Neuron (in vitro differentiated cells): ENCODE measurements at regions not wholly inside any gene's neighbourhood (a gene's known extent, or its start where the extent isn't known, plus 50 kb on each side); places are given as distances from the start of the nearest gene placed in this dataset.

Source experiments
- H2AFZ ChIP-seq: one replicate; pipeline ENCODE4 v1.6.1; 2013; ENCODE audit warnings: low read depth, mild to moderate bottlenecking, inconsistent platforms, low read length, moderate library complexity
- H3K27me3 ChIP-seq: one replicate; pipeline ENCODE4 v1.6.1; 2013; ENCODE audit warnings: low read length; ENCODE audit not compliant: insufficient read depth
- H3K36me3 ChIP-seq: one replicate; pipeline ENCODE4 v1.6.1; 2013; ENCODE audit warnings: low read length; ENCODE audit not compliant: insufficient read depth
- H3K4me1 ChIP-seq: one replicate; pipeline ENCODE4 v1.6.1; 2013; ENCODE audit warnings: low read length; ENCODE audit not compliant: insufficient read depth
- H3K4me3 ChIP-seq: 2 replicates; pipeline ENCODE4 v1.5.1; 2013; ENCODE audit warnings: mild to moderate bottlenecking, low read length, moderate library complexity
- H3K9me3 ChIP-seq: one replicate; pipeline ENCODE4 v1.6.1; 2013; ENCODE audit warnings: low read length

DNA sequence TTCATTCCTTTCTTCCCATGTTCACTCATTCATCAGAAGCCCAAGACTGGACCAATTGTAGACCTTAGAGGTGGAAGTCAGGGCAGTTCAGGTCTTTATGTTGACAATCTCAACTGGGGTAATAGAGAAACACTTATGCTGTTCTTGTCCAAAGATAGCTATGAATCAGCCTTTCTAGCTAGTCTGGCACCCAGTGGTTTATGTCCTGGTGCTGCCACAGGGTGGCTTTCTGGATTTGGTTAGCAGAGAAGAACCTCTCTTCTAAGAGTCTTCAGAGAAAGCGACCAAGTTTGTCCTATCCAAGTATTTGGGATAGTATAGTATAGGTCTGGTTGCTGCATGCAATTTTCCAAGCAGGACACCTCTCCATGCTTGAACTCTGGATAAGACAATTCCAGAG lies 83.3 kb downstream of the NOG start:
- Histone ChIP-seq H3K4me3 (no peak overlapping the region), H3K4me1 (peaks cover 4% of the 10 kb centered on the region), H3K36me3 (no peaks in the 10 kb centered on the region), H3K27me3 (peaks cover 36% of the 10 kb centered on the region), H2AFZ (no peak overlapping the region), H3K9me3 (no peaks in the 10 kb centered on the region)

- Histone ChIP-seq H3K27me3 (peaks cover 39% of the 10 kb centered on the region), H3K36me3 (no peaks in the 10 kb centered on the region), H3K4me3 (peak overlapping the region; percentile 39), H3K4me1 (peaks cover 4% of the 10 kb centered on the region), H3K9me3 (no peaks in the 10 kb centered on the region), H2AFZ (peak overlapping the region; percentile 49)
Observed at GRCh38 chr17:56678249-56679114, 85.0 kb downstream of the NOG start.

- no peaks in the 10 kb centered on the region for H3K9me3 ChIP-seq
- H3K36me3 ChIP-seq, result no peaks in the 10 kb centered on the region
- H3K27me3 ChIP-seq, result peaks cover 39% of the 10 kb centered on the region
- H2AFZ ChIP-seq, result peak overlapping the region; percentile 49
- peak overlapping the region; percentile 39 for H3K4me3 ChIP-seq
- peaks cover 4% of the 10 kb centered on the region for H3K4me1 ChIP-seq
Observed at GRCh38 chr17:56679115-56679776, 85.7 kb downstream of the NOG start.

DNA sequence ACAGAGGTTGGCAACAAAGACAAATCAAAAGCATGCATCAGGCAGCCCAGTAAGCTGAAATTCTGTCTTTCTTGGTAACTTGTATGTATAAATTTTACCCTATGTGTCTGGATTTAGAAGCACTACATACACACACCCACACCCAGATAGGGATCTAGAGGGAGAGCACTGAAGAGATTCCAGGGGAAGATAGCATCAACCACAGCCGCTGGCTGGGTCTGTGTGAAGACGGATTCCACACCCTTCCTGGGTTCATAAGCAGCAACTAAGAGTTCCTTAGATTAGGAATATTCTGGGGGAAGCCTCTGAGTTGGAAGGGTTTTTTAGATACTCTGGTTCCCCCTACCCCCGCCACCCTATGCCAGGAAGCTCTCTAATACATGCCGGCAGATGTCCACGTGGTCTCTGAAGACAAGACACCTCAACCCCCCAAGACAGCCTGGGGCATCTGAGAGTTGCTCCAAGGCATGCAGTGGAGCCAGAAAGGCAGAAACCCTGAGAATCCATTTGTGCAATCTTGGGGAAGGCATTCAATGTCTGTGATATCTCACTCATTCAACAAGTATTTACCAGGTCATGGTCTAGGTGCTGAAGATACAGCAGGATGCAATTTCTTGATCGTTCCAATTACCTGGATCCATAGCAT lies 86.4 kb downstream of the NOG start:
- Histone ChIP-seq H3K9me3 (no peaks in the 10 kb centered on the region), H3K36me3 (no peaks in the 10 kb centered on the region), H3K27me3 (peaks cover 39% of the 10 kb centered on the region), H3K4me3 (no peak overlapping the region), H3K4me1 (peaks cover 4% of the 10 kb centered on the region), H2AFZ (no peak overlapping the region)

- H3K9me3 ChIP-seq, result no peaks in the 10 kb centered on the region
- H3K36me3 ChIP-seq, result no peaks in the 10 kb centered on the region
- H3K4me3 ChIP-seq, result no peak overlapping the region
- H3K27me3 ChIP-seq, result peaks cover 36% of the 10 kb centered on the region
- H3K4me1 ChIP-seq, result peaks cover 4% of the 10 kb centered on the region
- H2AFZ ChIP-seq, result no peak overlapping the region
Observed at GRCh38 chr17:56680676-56681075, 87.2 kb downstream of the NOG start.

- H3K36me3 ChIP-seq, result no peaks in the 10 kb centered on the region
- peaks cover 4% of the 10 kb centered on the region for H3K4me1 ChIP-seq
- H3K9me3 ChIP-seq, result no peaks in the 10 kb centered on the region
- no peak overlapping the region for H2AFZ ChIP-seq
- no peak overlapping the region for H3K4me3 ChIP-seq
- peaks cover 33% of the 10 kb centered on the region for H3K27me3 ChIP-seq
Observed at GRCh38 chr17:56681561-56682266, 88.2 kb downstream of the NOG start.

DNA sequence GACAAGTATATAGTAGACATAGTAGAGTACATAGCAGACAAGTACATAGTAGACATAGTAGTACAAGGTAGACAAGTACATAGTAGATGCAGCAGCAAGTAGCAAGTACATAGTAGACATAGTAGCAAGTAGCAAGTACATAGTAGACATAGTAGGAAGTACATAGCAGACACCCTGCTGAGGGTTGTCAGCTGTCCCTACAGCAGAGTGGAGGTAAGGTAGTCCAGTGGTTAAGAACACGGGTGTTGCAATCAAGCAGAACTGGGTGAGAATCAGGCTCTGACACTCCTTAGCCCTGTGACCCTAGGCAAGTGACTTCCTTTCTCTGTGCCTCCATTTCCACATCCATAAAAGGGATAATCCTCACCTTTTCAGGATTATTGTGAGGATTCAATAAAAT lies 94.7 kb downstream of the NOG start:
- Histone ChIP-seq H2AFZ (no peak overlapping the region), H3K36me3 (no peaks in the 10 kb centered on the region), H3K9me3 (no peaks in the 10 kb centered on the region), H3K27me3 (peaks cover 3% of the 10 kb centered on the region), H3K4me3 (no peak overlapping the region), H3K4me1 (no peaks in the 10 kb centered on the region)

DNA sequence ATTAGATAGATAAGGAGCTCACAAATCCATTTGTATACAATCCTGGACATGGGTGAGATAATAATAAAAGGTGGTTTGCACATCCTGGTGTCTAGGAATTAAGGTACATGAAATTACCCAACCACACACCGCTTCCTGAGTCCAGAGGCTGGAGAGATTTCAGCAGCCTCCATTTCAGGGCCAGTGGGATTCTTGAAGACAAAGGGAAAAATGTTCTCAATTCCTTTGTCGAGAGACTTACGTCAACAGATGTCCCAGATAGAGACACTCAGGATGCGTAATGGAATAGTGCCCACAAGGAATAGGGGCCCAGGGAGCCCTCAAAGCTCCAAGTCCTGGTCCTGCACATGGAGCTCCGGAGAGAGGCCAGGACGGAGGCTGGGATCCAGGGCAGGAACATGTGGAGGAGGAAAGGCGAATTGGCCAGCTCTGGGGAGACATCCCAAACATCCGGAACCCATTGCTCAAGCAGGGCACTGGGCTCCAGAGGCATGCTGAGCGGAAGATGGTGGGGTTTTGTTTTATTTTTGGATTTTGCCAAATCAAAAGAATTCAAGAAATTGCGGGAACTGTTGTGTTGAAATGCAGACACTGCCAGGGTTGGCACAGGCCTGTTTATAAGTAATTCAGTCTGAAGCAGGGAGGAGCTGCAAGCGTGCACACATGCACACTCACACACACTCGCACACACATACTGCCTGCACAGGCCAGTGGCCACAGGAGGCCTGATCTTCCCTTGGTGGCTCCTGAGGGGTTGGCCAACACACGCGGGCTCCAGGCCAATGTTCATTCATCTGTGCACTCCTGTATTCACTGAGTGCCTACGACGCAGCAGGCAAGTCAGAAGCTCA lies 97.2 kb downstream of the NOG start:
- H3K4me3 ChIP-seq, result no peak overlapping the region
- H3K4me1 ChIP-seq, result no peaks in the 10 kb centered on the region
- H3K36me3 ChIP-seq, result no peaks in the 10 kb centered on the region
- H3K27me3 ChIP-seq, result peaks cover 3% of the 10 kb centered on the region
- H3K9me3 ChIP-seq, result no peaks in the 10 kb centered on the region
- H2AFZ ChIP-seq, result no peak overlapping the region

DNA sequence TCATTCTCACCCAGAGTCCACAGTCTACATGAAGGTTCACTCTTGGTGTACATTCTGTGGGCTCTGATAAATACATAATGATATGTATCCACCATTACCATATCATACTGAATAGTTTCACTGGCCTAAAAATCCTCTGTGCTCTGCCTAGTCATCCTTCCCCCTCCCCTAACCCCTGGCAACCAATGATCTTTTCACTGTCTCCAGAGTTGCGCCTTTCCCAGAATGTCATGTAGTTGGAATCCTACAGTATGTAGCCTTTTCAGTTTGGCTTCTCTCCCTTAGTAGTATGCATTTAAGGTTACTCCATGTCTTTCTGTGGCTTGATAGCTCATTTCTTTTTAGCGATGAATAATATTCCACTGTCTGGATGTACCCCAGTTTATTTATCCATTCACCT lies 101.3 kb downstream of the NOG start:
- no peaks in the 10 kb centered on the region for H3K4me1 ChIP-seq
- no peaks in the 10 kb centered on the region for H3K36me3 ChIP-seq
- peaks cover 8% of the 10 kb centered on the region for H3K27me3 ChIP-seq
- no peak overlapping the region for H2AFZ ChIP-seq
- H3K4me3 ChIP-seq, result no peak overlapping the region
- no peaks in the 10 kb centered on the region for H3K9me3 ChIP-seq

DNA sequence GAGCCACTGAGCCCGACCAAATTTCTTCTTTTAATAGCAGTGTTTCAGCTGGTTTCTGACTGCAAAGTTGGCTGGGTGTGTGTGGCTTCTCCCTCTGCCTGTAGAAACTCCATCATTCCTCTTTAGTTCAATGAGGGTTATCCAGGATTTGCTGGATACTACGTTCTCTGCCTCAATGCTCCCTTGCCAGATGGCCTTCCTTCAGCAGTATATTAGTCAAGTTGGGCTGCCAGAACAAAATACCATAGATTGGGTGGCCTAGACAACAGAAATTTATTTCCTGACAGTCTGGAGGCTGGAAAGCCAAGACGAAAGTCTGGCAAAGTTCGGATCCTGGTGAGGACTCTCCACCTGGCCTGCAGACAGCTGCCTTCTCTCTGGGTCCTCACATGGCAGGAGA lies 103.7 kb downstream of the NOG start:
- no peaks in the 10 kb centered on the region for H3K4me1 ChIP-seq
- H3K27me3 ChIP-seq, result peaks cover 5% of the 10 kb centered on the region
- no peaks in the 10 kb centered on the region for H3K9me3 ChIP-seq
- H2AFZ ChIP-seq, result no peak overlapping the region
- no peak overlapping the region for H3K4me3 ChIP-seq
- no peaks in the 10 kb centered on the region for H3K36me3 ChIP-seq

DNA sequence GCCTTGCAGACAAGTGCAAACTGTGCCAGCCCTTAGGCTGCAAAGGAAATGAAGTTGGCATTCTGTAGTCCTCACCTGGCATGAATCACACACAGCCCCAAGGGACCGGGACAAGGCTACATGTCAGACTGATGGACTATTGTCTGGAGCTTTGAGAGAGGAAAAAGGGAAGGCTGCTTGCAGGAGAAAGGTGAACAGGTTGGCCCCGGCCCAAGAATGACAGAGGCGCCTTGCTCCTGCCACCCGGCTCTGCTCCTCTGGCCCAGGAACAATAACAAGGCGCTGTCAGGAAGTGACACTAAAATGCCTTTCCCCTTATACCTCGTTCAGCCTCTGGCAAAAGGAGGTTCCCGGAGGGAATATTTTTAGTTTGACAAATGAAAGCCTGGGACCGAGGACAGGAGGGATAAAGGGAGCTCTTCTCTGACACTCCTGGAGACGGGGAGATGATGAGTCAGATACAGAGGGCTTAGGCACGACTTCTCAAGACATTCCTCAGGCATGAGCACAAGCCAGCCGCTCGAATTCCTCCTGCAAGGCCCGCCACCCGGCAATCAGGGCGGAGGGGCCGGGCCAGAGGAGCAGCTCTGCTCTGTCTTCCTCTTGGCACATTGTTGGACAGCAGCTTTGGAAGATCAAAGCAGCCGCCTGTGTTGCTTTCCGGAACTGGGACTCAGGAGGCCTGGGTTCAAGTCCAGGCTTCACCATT lies 105.8 kb downstream of the NOG start:
- Histone ChIP-seq H2AFZ (no peak overlapping the region), H3K36me3 (no peaks in the 10 kb centered on the region), H3K9me3 (no peaks in the 10 kb centered on the region), H3K4me3 (no peak overlapping the region), H3K27me3 (peaks cover 5% of the 10 kb centered on the region), H3K4me1 (no peaks in the 10 kb centered on the region)

GRCh38 chr17:56700919-56701420 lies 107.5 kb downstream of the NOG start:
- Histone ChIP-seq H3K9me3 (no peaks in the 10 kb centered on the region), H2AFZ (no peak overlapping the region), H3K4me3 (no peak overlapping the region), H3K4me1 (no peaks in the 10 kb centered on the region), H3K36me3 (no peaks in the 10 kb centered on the region), H3K27me3 (peaks cover 5% of the 10 kb centered on the region)
